ENCODE measurements at regions not wholly inside any gene's neighbourhood (a gene's known extent, or its start where the extent isn't known, plus 50 kb on each side); places are given as distances from the start of the nearest gene placed in this dataset.

- Histone ChIP-seq H3K27ac (no peak overlapping the region), H3K4me1 (no peaks in the 10 kb centered on the region), H3K9me3 (no peaks in the 10 kb centered on the region), H3K4me3 (no peak overlapping the region), H3K36me3 (replicated peaks in 1 of 2; ENCODE audit: insufficient read depth in 1 of 2, low read depth in 2 of 2) (no peaks in the 10 kb centered on the region), H3K27me3 (no peaks in the 10 kb centered on the region)
- no peak for TF ChIP-seq POLR2A (IDR thresholded peaks at IDR 0.05)
- TF ChIP-seq CTCF (IDR thresholded peaks at IDR 0.05): no peak
- ATAC-seq (no peak), DNase-seq (no peak)
- WGBS, 2 donors: 73 to 82% methylated on average over 2 of the region's 2 CpGs
- intact Hi-C loops (cut with DNase I): no loop called here
These were observed 404.1 kb upstream of the ATP11B start for GRCh38 chr3:182389071-182389815.

DNA sequence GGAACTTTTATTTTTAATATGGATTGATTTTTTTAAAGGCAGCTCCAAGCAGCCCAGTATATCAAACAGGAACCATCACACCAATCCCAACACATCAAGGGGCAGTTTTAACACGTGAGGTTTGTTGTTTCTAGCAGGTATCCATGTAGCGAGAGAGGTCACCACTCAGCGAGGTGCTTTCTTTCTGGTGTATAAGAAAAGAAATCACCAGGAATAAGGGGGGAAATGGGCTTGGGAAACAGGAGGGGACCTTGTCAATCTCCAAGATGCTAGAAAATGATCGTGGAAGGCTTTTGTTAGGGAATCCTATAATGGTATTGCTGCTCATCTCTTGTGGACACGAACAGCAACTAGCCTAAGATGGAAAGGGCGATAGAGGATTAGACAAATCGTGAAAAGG lies 402.9 kb upstream of the ATP11B start:
- H3K27me3 ChIP-seq: no peaks in the 10 kb centered on the region
- TF ChIP-seq POLR2A (IDR thresholded peaks at IDR 0.05) (no peak), CTCF (IDR thresholded peaks at IDR 0.05) (no peak)
- no peak overlapping the region for H3K27ac ChIP-seq
- H3K9me3 ChIP-seq: no peaks in the 10 kb centered on the region
- no peaks in the 10 kb centered on the region for H3K4me1 ChIP-seq
- H3K4me3 ChIP-seq: no peak overlapping the region
- WGBS, 2 donors: 76 to 77% methylated on average over 7 of the region's 7 CpGs
- intact Hi-C loops (cut with DNase I): no loop called here
- DNase-seq (no peak), ATAC-seq (no peak)
- no peaks in the 10 kb centered on the region for H3K36me3 ChIP-seq (replicated peaks in 1 of 2; ENCODE audit: insufficient read depth in 1 of 2, low read depth in 2 of 2)

- no peaks in the 10 kb centered on the region for H3K27me3 ChIP-seq
- no peaks in the 10 kb centered on the region for H3K36me3 ChIP-seq (replicated peaks in 1 of 2; ENCODE audit: insufficient read depth in 1 of 2, low read depth in 2 of 2)
- TF ChIP-seq POLR2A (IDR thresholded peaks at IDR 0.05): no peak
- no peak for TF ChIP-seq CTCF (IDR thresholded peaks at IDR 0.05)
- ATAC-seq: no peak
- no peak overlapping the region for H3K4me3 ChIP-seq
- H3K4me1 ChIP-seq: no peaks in the 10 kb centered on the region
- WGBS, 2 donors: 43 to 44% methylated on average over 4 of the region's 4 CpGs
- H3K27ac ChIP-seq: no peak overlapping the region
- intact Hi-C loops (cut with DNase I): no loop called here
- no peaks in the 10 kb centered on the region for H3K9me3 ChIP-seq
- DNase-seq: no peak
These were observed 400.9 kb upstream of the ATP11B start for GRCh38 chr3:182392182-182392937.

DNA sequence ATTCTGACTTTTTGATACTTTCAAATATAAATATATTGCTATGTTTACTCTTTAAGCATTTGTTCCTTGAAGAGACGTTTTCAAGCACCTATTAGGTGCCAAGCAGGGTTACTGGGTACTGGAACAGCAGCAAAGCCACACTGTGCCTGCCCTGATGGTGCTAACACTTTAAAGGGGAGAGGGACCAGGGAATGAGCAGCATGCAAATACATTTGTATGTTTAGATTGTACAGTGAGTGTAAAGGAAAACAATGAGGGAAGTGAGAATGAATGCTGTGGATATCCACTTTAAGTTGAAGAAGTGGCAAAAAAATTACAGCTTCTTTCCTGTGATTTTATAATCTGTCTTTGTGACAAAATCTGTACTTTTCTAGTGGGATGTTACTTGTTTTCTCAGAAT lies 400.2 kb upstream of the ATP11B start:
- TF ChIP-seq CTCF (IDR thresholded peaks at IDR 0.05) (no peak), POLR2A (IDR thresholded peaks at IDR 0.05) (no peak)
- ATAC-seq (no peak), DNase-seq (no peak)
- H3K27me3 ChIP-seq: no peaks in the 10 kb centered on the region
- no peak overlapping the region for H3K27ac ChIP-seq
- WGBS, 2 donors: 15 to 21% methylated on average over 1 of the region's 1 CpG
- no peaks in the 10 kb centered on the region for H3K4me1 ChIP-seq
- H3K36me3 ChIP-seq (replicated peaks in 1 of 2; ENCODE audit: insufficient read depth in 1 of 2, low read depth in 2 of 2): no peaks in the 10 kb centered on the region
- intact Hi-C loops (cut with DNase I): no loop called here
- H3K4me3 ChIP-seq: no peak overlapping the region
- H3K9me3 ChIP-seq: no peaks in the 10 kb centered on the region

Data from body of pancreas (tissue), 4 donors.